ENCODE measurements at regions not wholly inside any gene's neighbourhood (a gene's known extent, or its start where the extent isn't known, plus 50 kb on each side); places are given as distances from the start of the nearest gene placed in this dataset.

DNA sequence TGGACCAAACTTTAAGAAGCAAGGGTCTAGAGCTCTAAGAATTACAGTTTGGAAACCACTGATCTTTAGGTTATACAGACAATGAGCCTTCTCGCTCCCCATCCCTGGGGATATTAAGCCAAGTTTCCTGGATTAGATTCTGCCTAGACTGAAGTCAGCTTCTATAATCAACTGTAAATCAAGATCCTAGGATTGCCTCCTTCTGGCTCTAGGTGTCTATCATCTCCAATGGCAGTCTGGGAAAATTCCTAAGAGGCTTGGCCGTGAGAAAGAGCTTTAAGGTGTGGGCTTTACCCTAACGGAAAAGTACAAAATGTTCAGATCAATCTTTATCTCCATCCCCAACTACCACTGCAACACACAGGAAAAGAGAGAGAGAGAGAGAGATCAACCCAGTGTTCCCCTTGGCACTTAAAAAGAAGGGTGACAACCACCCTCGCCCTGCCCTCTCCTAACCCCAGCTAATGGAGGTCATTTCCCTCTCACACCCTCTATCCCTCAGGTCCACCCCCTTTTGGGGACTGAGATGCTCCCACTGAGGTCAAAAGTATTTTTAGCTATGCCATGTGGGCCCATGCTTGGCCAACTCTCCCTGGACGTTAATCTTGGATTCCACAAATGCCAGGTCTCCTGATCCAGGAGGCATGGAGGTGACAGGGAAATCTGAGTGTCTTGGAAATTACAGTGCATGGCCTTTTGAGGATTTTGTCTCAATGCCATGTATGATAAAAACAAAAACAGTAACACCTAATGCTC is 202.8 kb upstream of the BCL6 start:
- no peak for TF ChIP-seq POLR2AphosphoS5 (IDR thresholded peaks at IDR 0.05; ENCODE audit: low read depth, low read length)
- no peak for TF ChIP-seq SIN3A (IDR thresholded peaks at IDR 0.05; ENCODE audit: borderline replicate concordance, insufficient read depth, low read depth, low read length)
- TF ChIP-seq, protein P1, sequence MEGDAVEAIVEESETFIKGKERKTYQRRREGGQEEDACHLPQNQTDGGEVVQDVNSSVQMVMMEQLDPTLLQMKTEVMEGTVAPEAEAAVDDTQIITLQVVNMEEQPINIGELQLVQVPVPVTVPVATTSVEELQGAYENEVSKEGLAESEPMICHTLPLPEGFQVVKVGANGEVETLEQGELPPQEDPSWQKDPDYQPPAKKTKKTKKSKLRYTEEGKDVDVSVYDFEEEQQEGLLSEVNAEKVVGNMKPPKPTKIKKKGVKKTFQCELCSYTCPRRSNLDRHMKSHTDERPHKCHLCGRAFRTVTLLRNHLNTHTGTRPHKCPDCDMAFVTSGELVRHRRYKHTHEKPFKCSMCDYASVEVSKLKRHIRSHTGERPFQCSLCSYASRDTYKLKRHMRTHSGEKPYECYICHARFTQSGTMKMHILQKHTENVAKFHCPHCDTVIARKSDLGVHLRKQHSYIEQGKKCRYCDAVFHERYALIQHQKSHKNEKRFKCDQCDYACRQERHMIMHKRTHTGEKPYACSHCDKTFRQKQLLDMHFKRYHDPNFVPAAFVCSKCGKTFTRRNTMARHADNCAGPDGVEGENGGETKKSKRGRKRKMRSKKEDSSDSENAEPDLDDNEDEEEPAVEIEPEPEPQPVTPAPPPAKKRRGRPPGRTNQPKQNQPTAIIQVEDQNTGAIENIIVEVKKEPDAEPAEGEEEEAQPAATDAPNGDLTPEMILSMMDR (IDR thresholded peaks at IDR 0.05) = no peak

Measured in Panc1 (cell line).